Astrocyte (in vitro differentiated cells and primary cell): ENCODE measurements at regions not wholly inside any gene's neighbourhood (a gene's known extent, or its start where the extent isn't known, plus 50 kb on each side); places are given as distances from the start of the nearest gene placed in this dataset.

ENCODE experiments used
- EZH2 ChIP-seq: IDR thresholded peaks from 2 replicates; pipeline ENCODE4 v1.6.1; 2012; ENCODE audit warnings: mild to moderate bottlenecking, low read length, inconsistent platforms; ENCODE audit not compliant: insufficient read depth
- TF ChIP-seq, protein P1 (sequence below): IDR thresholded peaks from 2 replicates; pipeline ENCODE4 v1.5.1; 2011; ENCODE audit warnings: low read depth, mild to moderate bottlenecking, inconsistent platforms, low read length, moderate library complexity; ENCODE audit not compliant: insufficient read depth

DNA sequence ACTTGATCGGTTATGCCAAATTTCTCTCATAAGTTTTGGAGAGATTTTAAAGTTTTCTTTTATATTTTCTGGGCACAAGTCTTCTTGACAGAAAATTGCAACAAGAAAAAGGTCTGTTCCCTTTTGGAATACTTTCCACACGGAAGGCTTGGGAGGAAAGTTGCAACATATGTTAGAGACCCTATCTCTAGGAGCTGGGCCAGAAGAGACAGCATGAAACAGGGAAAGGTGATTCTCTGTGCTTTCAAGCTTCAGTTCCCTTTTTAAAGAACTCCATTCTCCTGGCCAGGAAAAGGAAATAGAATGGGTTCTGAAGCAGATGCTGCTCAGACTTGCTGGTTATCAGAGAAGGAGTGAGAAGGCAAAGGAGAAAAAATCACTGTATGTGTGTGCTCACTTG lies 368.3 kb downstream of the SPATA31D1 start:
- TF ChIP-seq, protein P1, sequence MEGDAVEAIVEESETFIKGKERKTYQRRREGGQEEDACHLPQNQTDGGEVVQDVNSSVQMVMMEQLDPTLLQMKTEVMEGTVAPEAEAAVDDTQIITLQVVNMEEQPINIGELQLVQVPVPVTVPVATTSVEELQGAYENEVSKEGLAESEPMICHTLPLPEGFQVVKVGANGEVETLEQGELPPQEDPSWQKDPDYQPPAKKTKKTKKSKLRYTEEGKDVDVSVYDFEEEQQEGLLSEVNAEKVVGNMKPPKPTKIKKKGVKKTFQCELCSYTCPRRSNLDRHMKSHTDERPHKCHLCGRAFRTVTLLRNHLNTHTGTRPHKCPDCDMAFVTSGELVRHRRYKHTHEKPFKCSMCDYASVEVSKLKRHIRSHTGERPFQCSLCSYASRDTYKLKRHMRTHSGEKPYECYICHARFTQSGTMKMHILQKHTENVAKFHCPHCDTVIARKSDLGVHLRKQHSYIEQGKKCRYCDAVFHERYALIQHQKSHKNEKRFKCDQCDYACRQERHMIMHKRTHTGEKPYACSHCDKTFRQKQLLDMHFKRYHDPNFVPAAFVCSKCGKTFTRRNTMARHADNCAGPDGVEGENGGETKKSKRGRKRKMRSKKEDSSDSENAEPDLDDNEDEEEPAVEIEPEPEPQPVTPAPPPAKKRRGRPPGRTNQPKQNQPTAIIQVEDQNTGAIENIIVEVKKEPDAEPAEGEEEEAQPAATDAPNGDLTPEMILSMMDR: no peak
- TF ChIP-seq EZH2: no peak
